GM19395 (cell line): ENCODE measurements at regions not wholly inside any gene's neighbourhood (a gene's known extent, or its start where the extent isn't known, plus 50 kb on each side); places are given as distances from the start of the nearest gene placed in this dataset.

ENCODE experiments used
- ATAC-seq: cut with Tn5 transposase; IDR thresholded peaks from one replicate; pipeline ENCODE4 v1.9.1; 2021; ENCODE audit warnings: mild to moderate bottlenecking, moderate library complexity; ENCODE audit not compliant: unreplicated experiment

- no peak for ATAC-seq
Observed at GRCh38 chr9:107989099-107989498, 499.5 kb upstream of the KLF4 start.

GRCh38 chr9:107984956-107985355, 495.4 kb upstream of the KLF4 start:
- ATAC-seq: no peak

- ATAC-seq: no peak
Observed at GRCh38 chr9:107983762-107984161, 494.2 kb upstream of the KLF4 start.

GRCh38 chr9:107983181-107983603, 493.6 kb upstream of the KLF4 start:
- ATAC-seq: no peak

GRCh38 chr9:107982745-107983144, 493.2 kb upstream of the KLF4 start:
- ATAC-seq: no peak

GRCh38 chr9:107982001-107982400, 492.4 kb upstream of the KLF4 start:
- ATAC-seq: no peak

- no peak for ATAC-seq
Observed at GRCh38 chr9:107980984-107981383, 491.4 kb upstream of the KLF4 start.

- ATAC-seq: no peak
Observed at GRCh38 chr9:107976767-107977166, 487.2 kb upstream of the KLF4 start.

- ATAC-seq: no peak
Observed at GRCh38 chr9:107975426-107976010, 485.9 kb upstream of the KLF4 start.

GRCh38 chr9:107973451-107973850, 483.9 kb upstream of the KLF4 start:
- ATAC-seq: no peak

GRCh38 chr9:107972346-107972745, 482.8 kb upstream of the KLF4 start:
- ATAC-seq: no peak

- no peak for ATAC-seq
Observed at GRCh38 chr9:107971241-107971640, 481.7 kb upstream of the KLF4 start.

- no peak for ATAC-seq
Observed at GRCh38 chr9:107970726-107971125, 481.2 kb upstream of the KLF4 start.

GRCh38 chr9:107969727-107970126, 480.2 kb upstream of the KLF4 start:
- ATAC-seq: no peak

- ATAC-seq: no peak
Observed at GRCh38 chr9:107969141-107969540, 479.6 kb upstream of the KLF4 start.

- ATAC-seq: no peak
Observed at GRCh38 chr9:107963246-107963645, 473.7 kb upstream of the KLF4 start.

- ATAC-seq: no peak
Observed at GRCh38 chr9:107960916-107961315, 471.3 kb upstream of the KLF4 start.

- no peak for ATAC-seq
Observed at GRCh38 chr9:107954312-107954711, 464.7 kb upstream of the KLF4 start.

- no peak for ATAC-seq
Observed at GRCh38 chr9:107953556-107954125, 464.1 kb upstream of the KLF4 start.

- no peak for ATAC-seq
Observed at GRCh38 chr9:107952773-107953172, 463.2 kb upstream of the KLF4 start.

- ATAC-seq: no peak
Observed at GRCh38 chr9:107951511-107951910, 461.9 kb upstream of the KLF4 start.

- ATAC-seq: no peak
Observed at GRCh38 chr9:107949061-107949460, 459.5 kb upstream of the KLF4 start.

- no peak for ATAC-seq
Observed at GRCh38 chr9:107948601-107949000, 459.0 kb upstream of the KLF4 start.
